ENCODE measurements at regions not wholly inside any gene's neighbourhood (a gene's known extent, or its start where the extent isn't known, plus 50 kb on each side); places are given as distances from the start of the nearest gene placed in this dataset.

DNA sequence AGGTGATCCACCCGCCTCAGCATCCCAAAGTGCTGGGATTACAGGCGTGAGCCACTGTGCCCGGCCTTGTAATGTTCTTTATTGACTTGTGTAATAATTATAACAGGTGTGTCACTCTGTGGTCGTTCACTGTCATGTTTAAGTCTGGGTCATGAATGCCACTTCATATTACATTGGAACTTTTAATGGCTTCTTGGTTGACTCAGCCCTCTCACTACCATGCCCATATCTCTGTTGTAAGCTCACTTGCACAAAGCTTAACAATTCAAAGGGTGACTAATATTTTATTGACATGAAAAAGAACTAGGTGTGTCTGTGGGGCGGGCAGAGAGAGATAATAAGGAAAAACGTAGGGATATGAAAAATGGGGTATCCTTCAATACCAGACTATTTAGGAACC lies 639.7 kb upstream of the ACTRT1 start:
- Histone ChIP-seq H3K79me2 (ENCODE audit: control insufficient read depth, insufficient read depth, low read length) (no peaks in the 10 kb centered on the region), H3K4me3 (no peak overlapping the region), H3K4me2 (ENCODE audit: control insufficient read depth, insufficient read depth) (no peak overlapping the region), H4K20me1 (ENCODE audit: control insufficient read depth, insufficient read depth) (no peaks in the 10 kb centered on the region), H3K4me1 (ENCODE audit: control insufficient read depth, insufficient read depth, low read length) (no peaks in the 10 kb centered on the region), H3K36me3 (ENCODE audit: control insufficient read depth in 2 of 2, insufficient read depth in 2 of 2, low read length in 1 of 2) (no peaks in the 10 kb centered on the region), H3K9me3 (replicated peaks; ENCODE audit: control insufficient read depth, insufficient read depth, low read length) (no peaks in the 10 kb centered on the region), H3K27me3 (replicated peaks in 1 of 2; ENCODE audit: control insufficient read depth in 2 of 2, insufficient read depth in 2 of 2, low read length in 1 of 2) (no peaks in the 10 kb centered on the region), H2AFZ (ENCODE audit: control insufficient read depth, low read depth, low read length) (no peak overlapping the region), H3K27ac (ENCODE audit: control insufficient read depth, insufficient read depth) (no peak overlapping the region), H3K9ac (ENCODE audit: control insufficient read depth, insufficient read depth, low read length) (no peak overlapping the region)
- SMC1A ChIA-PET (ENCODE audit: uncharacterized antibody, unreplicated experiment), result no interaction called here
- RAD21 ChIA-PET (ENCODE audit: unreplicated experiment), result no interaction called here
- no peak for DNase-seq (ENCODE audit: low read depth, low spot score)
- no peak for TF ChIP-seq TAF1 (IDR thresholded peaks at IDR 0.05; ENCODE audit: borderline replicate concordance, low read depth, low read length)
- TF ChIP-seq BRCA1 (IDR thresholded peaks at IDR 0.05; ENCODE audit: low read depth, low read length), result no peak
- no peak for TF ChIP-seq SUZ12 (IDR thresholded peaks at IDR 0.05; ENCODE audit: unreplicated experiment)
- TF ChIP-seq POLR2AphosphoS5 (IDR thresholded peaks at IDR 0.05; ENCODE audit: low read length), result no peak
- TF ChIP-seq STAT1 (conservative IDR thresholded peaks at IDR 0.05), result no peak
- TF ChIP-seq NFXL1 (IDR thresholded peaks at IDR 0.05; ENCODE audit: borderline replicate concordance), result no peak
- TF ChIP-seq, protein P1, sequence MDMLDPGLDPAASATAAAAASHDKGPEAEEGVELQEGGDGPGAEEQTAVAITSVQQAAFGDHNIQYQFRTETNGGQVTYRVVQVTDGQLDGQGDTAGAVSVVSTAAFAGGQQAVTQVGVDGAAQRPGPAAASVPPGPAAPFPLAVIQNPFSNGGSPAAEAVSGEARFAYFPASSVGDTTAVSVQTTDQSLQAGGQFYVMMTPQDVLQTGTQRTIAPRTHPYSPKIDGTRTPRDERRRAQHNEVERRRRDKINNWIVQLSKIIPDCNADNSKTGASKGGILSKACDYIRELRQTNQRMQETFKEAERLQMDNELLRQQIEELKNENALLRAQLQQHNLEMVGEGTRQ (IDR thresholded peaks at IDR 0.05; ENCODE audit: borderline replicate concordance, low read depth, low read length), result no peak
- TF ChIP-seq YBX1 (IDR thresholded peaks at IDR 0.05), result no peak
- TF ChIP-seq ZNF274 (IDR thresholded peaks at IDR 0.05; ENCODE audit: insufficient read depth, insufficient read length), result no peak
- TF ChIP-seq BHLHE40 (IDR thresholded peaks at IDR 0.05; ENCODE audit: borderline replicate concordance in 1 of 2, low read depth in 2 of 2, low read length in 1 of 2), result no peak
- TF ChIP-seq PAX5 (IDR thresholded peaks at IDR 0.05; ENCODE audit: borderline replicate concordance, low read depth, low read length), result no peak
- CTCF ChIA-PET, result no interaction called here
- no peak for ATAC-seq
- BruUV-seq (replicated peaks), result no TSS peak
- WGBS (ENCODE audit: insufficient coverage, insufficient replicate concordance, low lambda C conversion rate, missing lambda C conversion rate), result 12% methylated on average over 6 of the region's 6 CpGs
- POLR2A ChIA-PET, result no interaction called here
- no peak for FAIRE-seq
- intact Hi-C loops (cut with micrococcal nuclease; ENCODE audit: unreplicated experiment), result no loop called here
- in situ Hi-C loops (cut with MboI), result no loop called here
